ENCODE measurements at regions not wholly inside any gene's neighbourhood (a gene's known extent, or its start where the extent isn't known, plus 50 kb on each side); places are given as distances from the start of the nearest gene placed in this dataset.

DNA sequence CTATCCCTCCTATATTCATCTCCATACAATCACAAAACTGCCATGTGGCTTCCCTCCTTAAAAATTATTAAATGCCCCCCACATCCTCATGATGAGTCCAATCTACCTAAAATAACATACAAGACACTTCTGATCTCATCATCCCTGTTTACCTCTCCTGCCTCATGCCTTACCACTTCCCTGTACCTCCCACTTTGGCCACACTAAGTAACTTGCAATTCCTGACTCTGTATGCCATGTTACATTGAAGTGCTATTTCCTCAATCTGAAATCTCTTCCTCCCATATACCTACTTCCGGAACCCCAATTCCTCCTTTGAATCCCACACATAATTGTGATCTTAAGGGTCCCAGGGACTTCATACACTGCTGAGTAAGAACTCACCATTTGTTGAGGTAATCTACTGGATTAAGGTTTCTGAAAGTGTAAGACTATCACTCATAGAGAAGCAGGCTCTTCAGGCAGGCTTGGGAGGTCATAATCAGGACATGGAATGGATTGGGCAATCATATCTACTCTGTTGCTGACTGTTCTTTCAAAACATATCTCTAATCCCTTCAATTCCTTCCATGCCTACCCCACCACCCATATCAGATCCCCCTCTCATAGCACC lies 117.6 kb upstream of the PLEKHG7 start:
- TF ChIP-seq, protein P1, sequence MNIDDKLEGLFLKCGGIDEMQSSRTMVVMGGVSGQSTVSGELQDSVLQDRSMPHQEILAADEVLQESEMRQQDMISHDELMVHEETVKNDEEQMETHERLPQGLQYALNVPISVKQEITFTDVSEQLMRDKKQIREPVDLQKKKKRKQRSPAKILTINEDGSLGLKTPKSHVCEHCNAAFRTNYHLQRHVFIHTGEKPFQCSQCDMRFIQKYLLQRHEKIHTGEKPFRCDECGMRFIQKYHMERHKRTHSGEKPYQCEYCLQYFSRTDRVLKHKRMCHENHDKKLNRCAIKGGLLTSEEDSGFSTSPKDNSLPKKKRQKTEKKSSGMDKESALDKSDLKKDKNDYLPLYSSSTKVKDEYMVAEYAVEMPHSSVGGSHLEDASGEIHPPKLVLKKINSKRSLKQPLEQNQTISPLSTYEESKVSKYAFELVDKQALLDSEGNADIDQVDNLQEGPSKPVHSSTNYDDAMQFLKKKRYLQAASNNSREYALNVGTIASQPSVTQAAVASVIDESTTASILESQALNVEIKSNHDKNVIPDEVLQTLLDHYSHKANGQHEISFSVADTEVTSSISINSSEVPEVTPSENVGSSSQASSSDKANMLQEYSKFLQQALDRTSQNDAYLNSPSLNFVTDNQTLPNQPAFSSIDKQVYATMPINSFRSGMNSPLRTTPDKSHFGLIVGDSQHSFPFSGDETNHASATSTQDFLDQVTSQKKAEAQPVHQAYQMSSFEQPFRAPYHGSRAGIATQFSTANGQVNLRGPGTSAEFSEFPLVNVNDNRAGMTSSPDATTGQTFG (tag by site-specific recombination; IDR thresholded peaks at IDR 0.05; ENCODE audit: borderline replicate concordance) = no peak
- TF ChIP-seq ZNF830 (tag by site-specific recombination; IDR thresholded peaks at IDR 0.05; ENCODE audit: low read depth) (no peak), ZFHX2 (tag by site-specific recombination; conservative IDR thresholded peaks at IDR 0.05) (no peak), ZNF184 (tag by site-specific recombination; IDR thresholded peaks at IDR 0.05) (no peak), ZNF311 (tag by site-specific recombination; IDR thresholded peaks at IDR 0.05; ENCODE audit: borderline replicate concordance) (no peak), ZBTB20 (tag by site-specific recombination; IDR thresholded peaks at IDR 0.05) (no peak), ZNF571 (tag by site-specific recombination; IDR thresholded peaks at IDR 0.05) (no peak), ZNF624 (tag by site-specific recombination; IDR thresholded peaks at IDR 0.05) (no peak)
- TF ChIP-seq, protein P2, sequence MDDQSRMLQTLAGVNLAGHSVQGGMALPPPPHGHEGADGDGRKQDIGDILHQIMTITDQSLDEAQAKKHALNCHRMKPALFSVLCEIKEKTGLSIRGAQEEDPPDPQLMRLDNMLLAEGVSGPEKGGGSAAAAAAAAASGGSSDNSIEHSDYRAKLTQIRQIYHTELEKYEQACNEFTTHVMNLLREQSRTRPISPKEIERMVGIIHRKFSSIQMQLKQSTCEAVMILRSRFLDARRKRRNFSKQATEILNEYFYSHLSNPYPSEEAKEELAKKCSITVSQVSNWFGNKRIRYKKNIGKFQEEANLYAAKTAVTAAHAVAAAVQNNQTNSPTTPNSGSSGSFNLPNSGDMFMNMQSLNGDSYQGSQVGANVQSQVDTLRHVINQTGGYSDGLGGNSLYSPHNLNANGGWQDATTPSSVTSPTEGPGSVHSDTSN (CRISPR knock-in tag; IDR thresholded peaks at IDR 0.05) = no peak
- TF ChIP-seq, protein P3, sequence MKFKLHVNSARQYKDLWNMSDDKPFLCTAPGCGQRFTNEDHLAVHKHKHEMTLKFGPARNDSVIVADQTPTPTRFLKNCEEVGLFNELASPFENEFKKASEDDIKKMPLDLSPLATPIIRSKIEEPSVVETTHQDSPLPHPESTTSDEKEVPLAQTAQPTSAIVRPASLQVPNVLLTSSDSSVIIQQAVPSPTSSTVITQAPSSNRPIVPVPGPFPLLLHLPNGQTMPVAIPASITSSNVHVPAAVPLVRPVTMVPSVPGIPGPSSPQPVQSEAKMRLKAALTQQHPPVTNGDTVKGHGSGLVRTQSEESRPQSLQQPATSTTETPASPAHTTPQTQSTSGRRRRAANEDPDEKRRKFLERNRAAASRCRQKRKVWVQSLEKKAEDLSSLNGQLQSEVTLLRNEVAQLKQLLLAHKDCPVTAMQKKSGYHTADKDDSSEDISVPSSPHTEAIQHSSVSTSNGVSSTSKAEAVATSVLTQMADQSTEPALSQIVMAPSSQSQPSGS (tag by site-specific recombination; IDR thresholded peaks at IDR 0.05; ENCODE audit: low read depth) = no peak
- TF ChIP-seq, protein P4, sequence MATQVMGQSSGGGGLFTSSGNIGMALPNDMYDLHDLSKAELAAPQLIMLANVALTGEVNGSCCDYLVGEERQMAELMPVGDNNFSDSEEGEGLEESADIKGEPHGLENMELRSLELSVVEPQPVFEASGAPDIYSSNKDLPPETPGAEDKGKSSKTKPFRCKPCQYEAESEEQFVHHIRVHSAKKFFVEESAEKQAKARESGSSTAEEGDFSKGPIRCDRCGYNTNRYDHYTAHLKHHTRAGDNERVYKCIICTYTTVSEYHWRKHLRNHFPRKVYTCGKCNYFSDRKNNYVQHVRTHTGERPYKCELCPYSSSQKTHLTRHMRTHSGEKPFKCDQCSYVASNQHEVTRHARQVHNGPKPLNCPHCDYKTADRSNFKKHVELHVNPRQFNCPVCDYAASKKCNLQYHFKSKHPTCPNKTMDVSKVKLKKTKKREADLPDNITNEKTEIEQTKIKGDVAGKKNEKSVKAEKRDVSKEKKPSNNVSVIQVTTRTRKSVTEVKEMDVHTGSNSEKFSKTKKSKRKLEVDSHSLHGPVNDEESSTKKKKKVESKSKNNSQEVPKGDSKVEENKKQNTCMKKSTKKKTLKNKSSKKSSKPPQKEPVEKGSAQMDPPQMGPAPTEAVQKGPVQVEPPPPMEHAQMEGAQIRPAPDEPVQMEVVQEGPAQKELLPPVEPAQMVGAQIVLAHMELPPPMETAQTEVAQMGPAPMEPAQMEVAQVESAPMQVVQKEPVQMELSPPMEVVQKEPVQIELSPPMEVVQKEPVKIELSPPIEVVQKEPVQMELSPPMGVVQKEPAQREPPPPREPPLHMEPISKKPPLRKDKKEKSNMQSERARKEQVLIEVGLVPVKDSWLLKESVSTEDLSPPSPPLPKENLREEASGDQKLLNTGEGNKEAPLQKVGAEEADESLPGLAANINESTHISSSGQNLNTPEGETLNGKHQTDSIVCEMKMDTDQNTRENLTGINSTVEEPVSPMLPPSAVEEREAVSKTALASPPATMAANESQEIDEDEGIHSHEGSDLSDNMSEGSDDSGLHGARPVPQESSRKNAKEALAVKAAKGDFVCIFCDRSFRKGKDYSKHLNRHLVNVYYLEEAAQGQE (tag by site-specific recombination; IDR thresholded peaks at IDR 0.05) = no peak
- ChIA-PET CTCF (no interaction called here), POLR2A (no interaction called here)
- Histone ChIP-seq H3K27ac (ENCODE audit: extremely low read depth, low read depth, low read length) (no peak overlapping the region), H3K4me3 (ENCODE audit: low read depth, low read length) (no peak overlapping the region), H3K9me3 (ENCODE audit: control insufficient read depth, insufficient read depth, low read depth, low read length) (no peaks in the 10 kb centered on the region), H3K36me3 (ENCODE audit: control insufficient read depth in 2 of 2, insufficient read depth in 1 of 2, low read length in 2 of 2) (no peaks in the 10 kb centered on the region), H3K4me1 (ENCODE audit: control insufficient read depth, insufficient read depth, low read length) (no peaks in the 10 kb centered on the region)

DNA sequence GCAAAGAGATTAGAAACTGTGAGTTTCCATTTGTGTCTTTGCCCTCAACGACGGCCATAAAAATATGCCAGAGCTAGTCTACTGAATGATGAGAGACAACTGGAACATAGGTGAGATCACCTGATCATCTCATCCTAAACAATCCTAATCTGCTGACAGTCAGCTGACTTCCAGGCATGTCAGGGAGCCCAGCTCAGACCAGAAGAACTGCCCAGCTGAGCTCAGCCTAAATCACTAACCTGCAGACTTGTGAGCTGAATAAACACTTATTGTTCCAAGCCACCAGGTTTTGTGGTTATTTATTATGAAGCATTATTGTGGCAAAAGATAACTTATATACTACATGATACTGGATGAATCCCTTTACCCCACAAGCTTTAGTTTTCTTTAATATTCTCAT lies 118.9 kb upstream of the PLEKHG7 start:
- Histone ChIP-seq H3K36me3 (ENCODE audit: control insufficient read depth in 2 of 2, insufficient read depth in 1 of 2, low read length in 2 of 2) (no peaks in the 10 kb centered on the region), H3K4me3 (ENCODE audit: low read depth, low read length) (no peak overlapping the region), H3K4me1 (ENCODE audit: control insufficient read depth, insufficient read depth, low read length) (no peaks in the 10 kb centered on the region), H3K27ac (ENCODE audit: extremely low read depth, low read depth, low read length) (no peak overlapping the region), H3K9me3 (ENCODE audit: control insufficient read depth, insufficient read depth, low read depth, low read length) (no peaks in the 10 kb centered on the region)
- ChIA-PET CTCF (no interaction called here), POLR2A (no interaction called here)
- TF ChIP-seq ZNF292 (tag by site-specific recombination; IDR thresholded peaks at IDR 0.05; ENCODE audit: borderline replicate concordance, low read depth) (no peak), ZNF707 (tag by site-specific recombination; IDR thresholded peaks at IDR 0.05) (no peak), TRIM28 (IDR thresholded peaks at IDR 0.05; ENCODE audit: borderline replicate concordance, low read length) (no peak), ZNF214 (tag by site-specific recombination; IDR thresholded peaks at IDR 0.05; ENCODE audit: borderline replicate concordance) (no peak)
- TF ChIP-seq, protein P5, sequence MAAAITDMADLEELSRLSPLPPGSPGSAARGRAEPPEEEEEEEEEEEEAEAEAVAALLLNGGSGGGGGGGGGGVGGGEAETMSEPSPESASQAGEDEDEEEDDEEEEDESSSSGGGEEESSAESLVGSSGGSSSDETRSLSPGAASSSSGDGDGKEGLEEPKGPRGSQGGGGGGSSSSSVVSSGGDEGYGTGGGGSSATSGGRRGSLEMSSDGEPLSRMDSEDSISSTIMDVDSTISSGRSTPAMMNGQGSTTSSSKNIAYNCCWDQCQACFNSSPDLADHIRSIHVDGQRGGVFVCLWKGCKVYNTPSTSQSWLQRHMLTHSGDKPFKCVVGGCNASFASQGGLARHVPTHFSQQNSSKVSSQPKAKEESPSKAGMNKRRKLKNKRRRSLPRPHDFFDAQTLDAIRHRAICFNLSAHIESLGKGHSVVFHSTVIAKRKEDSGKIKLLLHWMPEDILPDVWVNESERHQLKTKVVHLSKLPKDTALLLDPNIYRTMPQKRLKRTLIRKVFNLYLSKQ (tag by site-specific recombination; IDR thresholded peaks at IDR 0.05; ENCODE audit: borderline replicate concordance) = no peak
- TF ChIP-seq, protein P6, sequence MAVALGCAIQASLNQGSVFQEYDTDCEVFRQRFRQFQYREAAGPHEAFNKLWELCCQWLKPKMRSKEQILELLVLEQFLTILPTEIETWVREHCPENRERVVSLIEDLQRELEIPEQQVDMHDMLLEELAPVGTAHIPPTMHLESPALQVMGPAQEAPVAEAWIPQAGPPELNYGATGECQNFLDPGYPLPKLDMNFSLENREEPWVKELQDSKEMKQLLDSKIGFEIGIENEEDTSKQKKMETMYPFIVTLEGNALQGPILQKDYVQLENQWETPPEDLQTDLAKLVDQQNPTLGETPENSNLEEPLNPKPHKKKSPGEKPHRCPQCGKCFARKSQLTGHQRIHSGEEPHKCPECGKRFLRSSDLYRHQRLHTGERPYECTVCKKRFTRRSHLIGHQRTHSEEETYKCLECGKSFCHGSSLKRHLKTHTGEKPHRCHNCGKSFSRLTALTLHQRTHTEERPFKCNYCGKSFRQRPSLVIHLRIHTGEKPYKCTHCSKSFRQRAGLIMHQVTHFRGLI (tag by site-specific recombination; IDR thresholded peaks at IDR 0.05) = no peak
